Osteoblast (primary cell): ENCODE measurements at regions not wholly inside any gene's neighbourhood (a gene's known extent, or its start where the extent isn't known, plus 50 kb on each side); places are given as distances from the start of the nearest gene placed in this dataset.
"Not testable (repeated sequence)": the region's sequence is repeated elsewhere in the genome, so short reads cannot be mapped to it uniquely, and the experiment has no call there.

Experiments
- DNase-seq: peaks from one replicate; pipeline ENCODE4 v3.0.0; 2011; ENCODE audit warnings: low spot score, mixed read lengths; ENCODE audit not compliant: insufficient read length; ENCODE audit errors: missing footprints
- H2AFZ ChIP-seq: 2 replicates; pipeline ENCODE4 v1.6.0; 2011; ENCODE audit warnings: mild to moderate bottlenecking, low read length
- H3K27ac ChIP-seq: 2 replicates; pipeline ENCODE4 v1.5.1; 2011; ENCODE audit warnings: mild to moderate bottlenecking, low read depth, low read length, moderate library complexity
- H3K27me3 ChIP-seq: 2 replicates; pipeline ENCODE4 v1.6.0; 2012; ENCODE audit warnings: mild to moderate bottlenecking, control low read depth, inconsistent platforms, low read length, moderate library complexity; ENCODE audit not compliant: insufficient read depth
- H3K36me3 ChIP-seq: 2 replicates; pipeline ENCODE4 v1.5.1; 2011; ENCODE audit warnings: mild to moderate bottlenecking, low read length, control low read depth, moderate library complexity; ENCODE audit not compliant: insufficient read depth
- H3K4me1 ChIP-seq: 2 replicates; pipeline ENCODE4 v1.5.1; 2011; ENCODE audit warnings: mild to moderate bottlenecking, low read length, control low read depth, moderate library complexity; ENCODE audit not compliant: insufficient read depth
- H3K4me2 ChIP-seq: 2 replicates; pipeline ENCODE4 v1.6.0; 2011; ENCODE audit warnings: mild to moderate bottlenecking, low read length; ENCODE audit not compliant: insufficient read depth
- H3K4me3 ChIP-seq: fragments of 200-600 bp; sonication (generic); 3 replicates; pipeline ENCODE4 v1.5.1; 2012; ENCODE audit warnings: mild to moderate bottlenecking, low read length, inconsistent platforms; ENCODE audit not compliant: insufficient read depth
- H3K79me2 ChIP-seq: 2 replicates; pipeline ENCODE4 v1.6.0; 2012; ENCODE audit warnings: mild to moderate bottlenecking, low read length, control low read depth, inconsistent platforms; ENCODE audit not compliant: insufficient read depth
- H3K9me3 ChIP-seq: 2 replicates; pipeline ENCODE4 v1.5.1; 2011; ENCODE audit warnings: low read depth, low read length, control low read depth
- H4K20me1 ChIP-seq: 2 replicates; pipeline ENCODE4 v1.6.0; 2012; ENCODE audit warnings: mild to moderate bottlenecking, low read length, control low read depth; ENCODE audit not compliant: insufficient read depth
- TF ChIP-seq, protein P1 (sequence below): IDR thresholded peaks from 2 replicates; pipeline ENCODE4 v1.5.1; 2011; ENCODE audit warnings: mild to moderate bottlenecking, low read depth, low read length, moderate library complexity; ENCODE audit errors: extremely low read depth

DNA sequence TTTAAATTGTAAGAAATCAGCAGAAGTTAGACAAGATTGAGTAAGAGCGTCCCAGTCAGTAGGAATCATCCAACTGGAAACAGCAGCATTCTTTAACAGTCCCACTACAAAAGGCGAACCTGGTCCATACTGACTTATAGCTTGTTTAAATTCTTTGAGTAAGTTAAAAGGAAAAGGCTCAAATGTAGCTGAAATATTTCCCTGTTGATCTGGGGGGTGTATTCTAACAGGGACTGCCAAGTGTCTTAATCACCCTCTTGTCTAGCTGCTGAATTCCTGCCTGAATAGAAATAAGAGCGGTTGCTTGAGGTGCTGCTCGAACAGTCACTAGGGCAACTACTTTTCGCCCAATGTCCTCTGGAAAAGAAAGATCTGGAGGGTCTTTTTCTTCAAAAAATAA, 56.4 kb upstream of the FMNL2 start:
- Histone ChIP-seq H2AFZ (no peak overlapping the region), H3K4me1 (no peaks in the 10 kb centered on the region), H3K4me3 (no peak overlapping the region), H3K27ac (no peak overlapping the region), H3K79me2 (no peaks in the 10 kb centered on the region), H3K27me3 (peaks cover 5% of the 10 kb centered on the region), H3K9me3 (no peaks in the 10 kb centered on the region), H4K20me1 (no peaks in the 10 kb centered on the region), H3K36me3 (no peaks in the 10 kb centered on the region), H3K4me2 (no peak overlapping the region)
- DNase-seq, result no peak
- TF ChIP-seq, protein P1, sequence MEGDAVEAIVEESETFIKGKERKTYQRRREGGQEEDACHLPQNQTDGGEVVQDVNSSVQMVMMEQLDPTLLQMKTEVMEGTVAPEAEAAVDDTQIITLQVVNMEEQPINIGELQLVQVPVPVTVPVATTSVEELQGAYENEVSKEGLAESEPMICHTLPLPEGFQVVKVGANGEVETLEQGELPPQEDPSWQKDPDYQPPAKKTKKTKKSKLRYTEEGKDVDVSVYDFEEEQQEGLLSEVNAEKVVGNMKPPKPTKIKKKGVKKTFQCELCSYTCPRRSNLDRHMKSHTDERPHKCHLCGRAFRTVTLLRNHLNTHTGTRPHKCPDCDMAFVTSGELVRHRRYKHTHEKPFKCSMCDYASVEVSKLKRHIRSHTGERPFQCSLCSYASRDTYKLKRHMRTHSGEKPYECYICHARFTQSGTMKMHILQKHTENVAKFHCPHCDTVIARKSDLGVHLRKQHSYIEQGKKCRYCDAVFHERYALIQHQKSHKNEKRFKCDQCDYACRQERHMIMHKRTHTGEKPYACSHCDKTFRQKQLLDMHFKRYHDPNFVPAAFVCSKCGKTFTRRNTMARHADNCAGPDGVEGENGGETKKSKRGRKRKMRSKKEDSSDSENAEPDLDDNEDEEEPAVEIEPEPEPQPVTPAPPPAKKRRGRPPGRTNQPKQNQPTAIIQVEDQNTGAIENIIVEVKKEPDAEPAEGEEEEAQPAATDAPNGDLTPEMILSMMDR, result no peak

DNA sequence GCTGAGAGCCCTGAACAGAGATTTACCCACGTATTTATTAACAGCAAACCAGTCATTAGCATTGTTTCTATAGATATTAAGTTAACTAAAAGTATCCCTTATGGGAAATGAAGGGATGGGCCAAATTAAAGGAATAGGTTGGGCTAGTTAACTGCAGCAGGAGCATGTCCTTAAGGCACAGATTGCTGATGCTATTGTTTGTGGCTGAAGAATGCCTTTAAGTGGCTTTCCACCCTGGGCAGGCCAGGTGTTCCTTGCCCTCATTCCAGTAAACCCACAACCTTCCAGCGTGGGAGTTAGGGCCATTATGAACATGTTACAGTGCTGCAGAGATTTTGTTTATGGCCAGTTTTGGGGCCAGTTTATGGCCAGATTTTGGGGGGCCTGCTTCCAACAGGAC, 55.6 kb upstream of the FMNL2 start:
- not testable (repeated sequence) for H3K4me3 ChIP-seq, H3K27me3 ChIP-seq, H3K4me1 ChIP-seq, H2AFZ ChIP-seq, DNase-seq, H3K36me3 ChIP-seq, H4K20me1 ChIP-seq, H3K79me2 ChIP-seq, H3K9me3 ChIP-seq, H3K27ac ChIP-seq, H3K4me2 ChIP-seq

DNA sequence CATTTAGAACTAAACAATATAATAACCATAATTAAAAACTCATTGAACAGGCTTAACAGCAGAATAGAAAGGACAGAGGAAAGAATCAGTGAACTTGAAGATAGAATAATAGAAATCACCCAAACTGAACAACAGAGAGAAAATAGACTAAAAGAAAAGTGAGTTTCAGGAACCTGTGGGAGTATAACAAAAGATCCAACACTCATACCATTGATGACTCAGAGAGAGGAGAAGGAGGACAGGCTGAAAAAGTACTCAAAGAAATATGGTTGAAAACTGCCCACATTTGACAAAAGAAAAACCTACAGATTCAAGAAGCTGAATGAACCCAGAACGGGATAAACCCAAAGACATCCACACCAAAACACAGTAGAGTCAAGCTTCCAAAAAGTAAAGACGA, 54.2 kb upstream of the FMNL2 start:
- H3K4me2 ChIP-seq, result no peak overlapping the region
- TF ChIP-seq, protein P1, result no peak
- no peaks in the 10 kb centered on the region for H3K36me3 ChIP-seq
- no peaks in the 10 kb centered on the region for H4K20me1 ChIP-seq
- DNase-seq, result no peak
- H3K9me3 ChIP-seq, result no peaks in the 10 kb centered on the region
- H3K27ac ChIP-seq, result no peak overlapping the region
- H3K79me2 ChIP-seq, result no peaks in the 10 kb centered on the region
- no peak overlapping the region for H2AFZ ChIP-seq
- no peaks in the 10 kb centered on the region for H3K4me1 ChIP-seq
- no peak overlapping the region for H3K4me3 ChIP-seq
- H3K27me3 ChIP-seq, result peaks cover 7% of the 10 kb centered on the region

DNA sequence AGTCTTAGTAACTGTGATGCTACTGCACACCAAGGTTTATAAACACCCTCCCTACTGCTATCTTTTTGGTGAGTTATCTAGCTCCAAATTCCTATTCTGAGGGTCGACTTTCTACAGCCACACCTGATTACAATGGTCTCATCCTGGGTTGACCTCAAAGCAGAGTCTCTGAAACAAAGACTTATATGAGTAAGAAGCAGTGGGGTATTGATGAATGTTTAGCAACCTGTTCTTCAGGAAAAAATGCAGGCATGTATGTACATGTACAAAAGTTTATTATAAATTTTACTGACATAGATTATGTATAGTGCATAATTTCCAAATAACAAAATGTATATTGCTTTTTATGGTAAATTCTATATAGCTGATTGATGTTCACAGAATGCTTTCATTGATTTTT, 51.6 kb upstream of the FMNL2 start:
- H3K4me3 ChIP-seq, result no peak overlapping the region
- TF ChIP-seq, protein P1, result no peak
- H3K4me2 ChIP-seq, result no peak overlapping the region
- H3K9me3 ChIP-seq, result no peaks in the 10 kb centered on the region
- no peaks in the 10 kb centered on the region for H3K79me2 ChIP-seq
- H3K27ac ChIP-seq, result no peak overlapping the region
- no peaks in the 10 kb centered on the region for H3K36me3 ChIP-seq
- peaks cover 9% of the 10 kb centered on the region for H3K27me3 ChIP-seq
- H2AFZ ChIP-seq, result no peak overlapping the region
- H4K20me1 ChIP-seq, result no peaks in the 10 kb centered on the region
- no peak for DNase-seq
- no peaks in the 10 kb centered on the region for H3K4me1 ChIP-seq

DNA sequence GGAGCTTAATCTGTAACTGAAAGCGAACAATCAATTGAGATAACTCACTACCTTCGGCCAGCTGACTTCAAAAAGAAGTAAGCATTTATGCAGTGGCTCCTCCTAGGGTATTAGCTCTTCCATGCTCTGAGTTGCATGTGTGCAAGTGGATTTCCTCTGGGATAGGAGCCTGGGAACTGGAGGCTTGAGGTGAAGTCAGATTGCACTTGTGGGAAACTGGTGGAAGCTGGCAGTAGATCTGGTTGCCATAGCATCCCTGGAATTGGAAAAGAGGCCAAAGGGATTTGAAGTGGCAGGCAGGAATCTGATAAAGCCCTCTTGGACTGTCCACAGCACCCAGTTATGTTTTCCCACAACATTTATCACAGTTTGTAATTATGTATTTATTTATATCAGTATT, 50.6 kb upstream of the FMNL2 start:
- Histone ChIP-seq H3K79me2 (no peaks in the 10 kb centered on the region), H3K27me3 (peaks cover 9% of the 10 kb centered on the region), H3K4me3 (no peak overlapping the region), H3K4me1 (no peaks in the 10 kb centered on the region), H4K20me1 (no peaks in the 10 kb centered on the region), H2AFZ (no peak overlapping the region), H3K4me2 (no peak overlapping the region), H3K27ac (no peak overlapping the region), H3K36me3 (no peaks in the 10 kb centered on the region), H3K9me3 (no peaks in the 10 kb centered on the region)
- DNase-seq, result no peak
- TF ChIP-seq, protein P1, result no peak
